Spleen (tissue), 7 donors: ENCODE measurements at regions not wholly inside any gene's neighbourhood (a gene's known extent, or its start where the extent isn't known, plus 50 kb on each side); places are given as distances from the start of the nearest gene placed in this dataset.

Experiments
- CTCF ChIP-seq, 11 experiments: fragments of 200-600 bp in 7 of 11; fragments of 450-650 bp in 4 of 11; sonication (generic) in 4 of 11; IDR thresholded peaks in 8 of 11; conservative IDR thresholded peaks in 3 of 11; 1 replicate in 7 of 11; 2 replicates in 4 of 11; pipeline versions ENCODE4 v1.4.0 to v1.8.0; 2016 to 2021; ENCODE audit warnings: antibody characterized with exemption in 11 of 11, inconsistent platforms in 4 of 11, mild to moderate bottlenecking in 1 of 11
- POLR2A ChIP-seq, 3 donors: fragments of 450-650 bp; IDR thresholded peaks; one replicate each; pipeline ENCODE4 v1.5.1; 2017; ENCODE audit warnings: antibody characterized with exemption in 3 of 3, mild to moderate bottlenecking in 1 of 3
- donor health status: DM: no; HTN: no; CAD: no; lungs with moderate emphysema.
- donor health status: DM: no; HTN: no; CAD: no.
- donor health status: DM: no; HTN: no; CAD: no.

- TF ChIP-seq CTCF (IDR thresholded peaks at IDR 0.05 in 8 of 11, conservative IDR thresholded peaks at IDR 0.05 in 3 of 11), result no peak
- TF ChIP-seq POLR2A (IDR thresholded peaks at IDR 0.05), result no peak
These were observed 653.4 kb upstream of the FSHR start for GRCh38 chr2:49807689-49808088.
